ENCODE measurements at regions not wholly inside any gene's neighbourhood (a gene's known extent, or its start where the extent isn't known, plus 50 kb on each side); places are given as distances from the start of the nearest gene placed in this dataset.

GRCh38 chr17:6323626-6324356 is 111.1 kb downstream of the AIPL1 start:
- no peak for DNase-seq

DNA sequence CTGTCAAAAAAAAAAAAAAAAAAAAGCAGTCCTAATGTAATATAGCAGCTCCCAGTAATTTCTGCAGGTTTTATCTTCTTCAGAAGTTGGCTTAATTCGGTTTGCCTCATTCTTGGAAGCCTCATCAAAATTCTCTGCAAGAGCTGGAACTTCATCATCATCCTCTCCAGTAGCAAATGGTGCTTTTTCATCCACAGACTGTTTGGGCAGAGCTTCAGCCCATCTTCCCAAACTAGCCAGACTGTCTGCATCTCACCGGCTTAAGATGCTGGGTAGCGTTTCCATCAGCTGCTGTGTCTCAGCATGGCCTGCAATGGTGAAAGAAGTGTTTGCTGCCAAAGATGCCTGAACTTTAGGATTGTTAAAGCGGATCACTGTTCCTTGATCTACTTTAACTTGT is 112.6 kb downstream of the AIPL1 start:
- DNase-seq: no peak

DNA sequence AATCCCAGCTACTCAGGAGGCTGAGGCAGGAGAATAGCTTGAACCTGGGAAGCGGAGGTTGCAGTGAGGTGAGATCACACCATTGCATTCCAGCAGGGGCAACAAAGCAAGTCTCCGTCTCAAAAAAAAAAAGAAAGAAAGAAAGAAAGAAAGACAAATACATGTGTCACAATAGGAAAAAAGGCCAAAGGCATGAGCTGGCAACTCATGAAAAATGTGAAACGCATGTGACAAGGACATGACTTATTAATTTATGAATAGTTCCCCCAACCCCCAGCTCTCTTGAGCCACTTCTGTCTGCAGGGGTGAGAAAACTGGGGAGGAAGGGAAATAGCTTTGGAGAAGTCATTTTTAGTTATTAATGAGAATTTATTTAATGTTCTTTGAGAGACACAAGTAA is 120.6 kb downstream of the AIPL1 start:
- DNase-seq: no peak

- DNase-seq: no peak
Measured at GRCh38 chr17:6313835-6314234, 121.1 kb downstream of the AIPL1 start.

GRCh38 chr17:6306820-6307219 is 128.1 kb downstream of the AIPL1 start:
- no peak for DNase-seq

DNA sequence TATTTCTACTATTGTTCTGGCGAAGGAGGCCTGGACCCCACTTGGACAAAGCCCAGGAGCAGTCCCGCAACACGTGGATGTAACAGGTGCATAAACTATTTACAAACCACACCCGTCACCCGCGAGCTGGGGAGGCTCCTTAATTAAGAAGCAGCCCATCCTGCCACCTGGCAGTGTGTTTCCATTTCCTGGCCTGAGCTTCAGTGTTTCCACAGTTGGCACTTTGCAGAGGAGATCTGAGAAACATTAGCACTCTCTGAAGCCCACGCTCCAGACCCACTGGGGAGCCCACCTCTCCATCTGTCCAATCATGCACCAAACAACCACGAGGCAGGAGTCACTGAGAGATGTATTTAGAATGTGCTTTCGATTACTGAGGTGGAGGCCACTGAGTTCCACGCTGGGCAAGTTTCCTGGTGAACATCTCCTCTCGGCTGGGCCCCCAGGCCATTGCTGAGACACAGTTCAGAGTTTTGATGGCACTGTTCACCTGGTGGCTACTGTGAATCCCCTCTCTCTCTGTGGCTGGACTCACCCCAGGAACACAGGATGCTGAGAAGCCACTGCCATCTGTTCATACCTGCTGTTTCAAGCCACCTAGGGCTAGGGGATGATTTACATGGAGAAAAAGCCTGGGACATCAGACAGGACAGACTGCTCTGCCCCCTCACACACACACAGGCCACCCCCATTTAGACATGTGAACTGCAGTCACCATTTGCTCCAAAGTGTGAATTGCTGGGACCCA is 129.1 kb downstream of the AIPL1 start:
- DNase-seq: no peak

DNA sequence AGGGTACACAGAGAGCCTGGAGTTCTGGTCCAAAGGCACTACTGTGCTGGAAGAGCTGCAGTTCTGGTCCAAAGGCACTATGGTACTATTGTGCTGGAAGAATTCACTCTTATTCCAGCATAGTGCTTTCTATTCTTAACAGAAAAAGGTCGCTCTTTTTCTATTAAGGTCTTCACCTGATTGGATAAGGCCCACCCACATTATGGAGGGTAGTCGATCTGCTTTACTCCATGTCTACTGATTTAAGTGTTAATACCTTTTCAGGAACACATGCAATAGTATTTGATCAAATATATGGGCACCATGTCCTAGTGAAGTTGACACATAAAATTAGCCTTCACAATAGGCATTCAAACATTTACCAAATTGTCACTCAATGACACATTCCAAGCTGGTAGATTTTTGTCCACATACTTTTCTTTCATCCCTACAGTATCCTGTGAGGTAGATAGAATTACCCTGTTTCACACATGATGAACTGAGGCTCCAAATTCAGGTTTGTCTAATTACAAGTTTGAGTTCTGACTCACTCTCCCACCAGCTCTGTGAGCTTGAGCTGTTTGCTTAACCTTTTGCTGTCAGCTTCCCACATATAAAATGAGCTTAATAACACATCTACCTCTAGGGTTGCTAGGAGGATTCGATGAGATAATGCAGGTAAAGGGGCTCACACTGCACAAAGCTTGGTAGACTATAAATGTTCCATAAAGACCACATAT is 129.9 kb downstream of the AIPL1 start:
- no peak for DNase-seq

DNA sequence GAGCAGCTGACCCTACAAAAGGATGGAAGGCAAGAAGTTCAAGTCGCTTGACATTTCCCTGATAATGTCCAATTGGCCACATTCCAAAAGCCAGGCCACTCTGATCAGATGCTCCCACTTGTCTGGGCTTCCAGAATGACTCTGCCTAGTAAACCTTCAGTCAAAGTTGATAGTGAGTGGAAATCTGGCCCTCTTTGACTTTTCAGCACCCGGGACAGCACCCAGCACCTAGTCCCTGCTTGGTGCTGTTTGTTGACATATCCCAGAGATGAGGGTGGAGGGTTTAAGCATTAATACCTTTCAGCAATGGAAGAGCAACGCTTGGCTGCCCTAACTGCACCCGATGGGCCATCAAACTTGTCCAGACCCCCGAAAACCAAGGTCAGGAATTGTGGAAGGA is 131.3 kb downstream of the AIPL1 start:
- DNase-seq: peak; percentile 25

GRCh38 chr17:6299275-6299674 is 135.6 kb downstream of the AIPL1 start:
- no peak for DNase-seq

DNA sequence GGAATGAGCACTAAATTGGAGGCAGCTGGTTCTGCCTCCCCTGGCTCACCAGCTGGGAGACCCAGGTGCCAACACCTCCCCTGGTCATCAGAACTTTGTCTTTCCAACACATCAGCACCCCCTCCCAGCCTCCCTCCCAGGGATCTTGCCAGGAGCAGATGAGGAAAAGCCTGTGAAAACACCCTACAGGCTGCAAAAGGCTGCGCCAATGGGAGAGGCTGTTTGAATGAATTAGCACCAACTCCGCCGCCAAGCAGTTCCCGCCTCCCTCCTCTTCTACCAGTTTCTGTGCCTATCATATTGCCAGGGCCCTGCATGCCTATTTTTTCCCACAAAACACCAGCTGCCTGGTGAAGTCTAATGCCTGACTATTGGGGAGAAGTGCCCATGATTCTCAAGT is 137.0 kb downstream of the AIPL1 start:
- DNase-seq: no peak

DNA sequence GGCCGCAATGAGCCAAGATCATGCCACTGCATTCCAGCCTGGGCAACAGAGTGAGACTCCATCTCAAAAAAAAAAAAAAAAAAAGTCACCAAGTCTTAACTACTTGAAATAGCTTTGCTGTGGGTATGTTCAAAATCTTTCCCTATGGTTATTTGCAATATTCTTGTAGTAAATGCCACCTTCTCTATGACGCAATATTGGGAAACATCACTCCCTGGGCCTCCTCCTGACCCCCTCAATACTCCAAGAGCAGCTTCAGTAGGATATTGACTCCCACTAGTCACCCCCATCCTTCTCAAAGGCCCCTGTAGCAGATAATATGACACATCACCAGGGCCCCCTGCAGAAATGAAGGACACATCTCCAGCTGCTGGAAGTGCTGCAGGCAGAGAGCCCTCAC is 137.8 kb downstream of the AIPL1 start:
- DNase-seq: no peak

DNA sequence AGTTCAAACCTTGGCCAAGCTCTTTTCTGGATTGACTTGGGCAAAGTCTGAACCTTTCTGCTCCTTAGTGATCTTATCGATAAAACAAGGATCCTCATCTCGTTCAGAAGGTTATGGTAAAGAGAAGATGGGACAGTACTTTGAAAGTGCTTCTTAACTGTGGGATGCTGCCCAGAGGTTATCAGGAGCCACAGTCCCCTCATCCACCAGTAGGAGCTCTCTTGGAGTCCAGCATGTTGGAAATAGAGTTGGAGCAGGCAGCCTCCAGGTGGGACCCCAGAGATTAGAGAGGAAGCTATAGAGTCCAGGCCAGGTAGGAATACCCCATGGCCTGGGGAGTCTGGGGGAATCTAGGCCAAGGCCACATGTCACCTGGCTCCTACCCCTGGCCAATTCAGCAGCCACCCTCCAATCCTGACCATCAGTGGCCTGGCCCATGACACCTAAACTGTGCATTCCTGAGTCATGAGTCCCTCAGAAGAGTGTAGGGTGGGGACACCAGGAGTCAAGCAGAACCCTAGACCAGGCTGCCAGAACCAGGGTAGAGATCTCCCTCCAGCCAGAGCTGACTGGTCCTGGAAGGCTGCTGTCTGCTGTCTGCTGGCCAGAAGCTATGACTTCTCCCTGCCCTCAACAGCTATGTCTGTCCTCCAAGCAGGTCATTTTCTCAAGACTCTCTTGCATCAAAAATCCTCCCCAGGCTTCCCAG is 144.3 kb downstream of the AIPL1 start:
- DNase-seq: no peak

GRCh38 chr17:6286233-6286632 is 148.7 kb downstream of the AIPL1 start:
- DNase-seq: no peak

DNA sequence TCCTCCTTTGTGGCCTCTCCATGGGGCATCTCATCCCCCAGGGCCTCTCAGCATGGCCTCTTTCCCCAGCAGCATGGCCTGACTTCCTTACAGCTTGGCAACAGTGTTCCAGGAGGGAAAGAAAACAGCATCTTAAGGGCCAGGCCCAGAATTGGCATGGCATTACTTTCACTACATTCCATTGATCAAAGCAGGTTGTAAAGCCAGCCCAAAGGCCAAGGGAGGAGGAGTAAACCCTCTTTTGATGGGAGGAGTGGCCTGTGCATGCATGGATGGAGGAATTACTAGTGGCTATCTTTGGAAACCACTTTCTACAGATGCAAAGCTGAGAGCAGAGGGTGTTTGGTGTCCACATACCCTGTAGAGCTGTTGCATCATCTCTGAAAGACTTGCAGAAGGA is 149.4 kb downstream of the AIPL1 start:
- no peak for DNase-seq

GRCh38 chr17:6279659-6280058 is 155.3 kb downstream of the AIPL1 start:
- no peak for DNase-seq

DNA sequence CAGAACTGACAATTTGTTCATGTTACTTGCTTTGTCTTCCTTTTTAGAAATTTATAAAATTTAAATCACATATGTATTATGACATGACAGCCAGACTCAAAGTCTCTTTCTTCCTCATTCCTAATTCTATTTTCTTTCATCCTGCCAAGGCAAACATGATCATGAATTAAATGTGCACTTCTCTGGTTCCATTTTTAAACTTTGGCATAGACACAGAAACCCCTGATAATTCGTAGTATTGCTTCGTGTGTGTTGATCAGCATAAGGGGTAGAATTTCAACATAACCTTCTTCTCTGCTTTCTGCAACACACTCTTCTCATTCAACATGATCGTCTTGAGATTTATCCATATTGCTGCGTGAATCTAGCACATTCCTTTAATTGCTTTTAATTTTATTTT is 156.5 kb downstream of the AIPL1 start:
- DNase-seq: no peak

DNA sequence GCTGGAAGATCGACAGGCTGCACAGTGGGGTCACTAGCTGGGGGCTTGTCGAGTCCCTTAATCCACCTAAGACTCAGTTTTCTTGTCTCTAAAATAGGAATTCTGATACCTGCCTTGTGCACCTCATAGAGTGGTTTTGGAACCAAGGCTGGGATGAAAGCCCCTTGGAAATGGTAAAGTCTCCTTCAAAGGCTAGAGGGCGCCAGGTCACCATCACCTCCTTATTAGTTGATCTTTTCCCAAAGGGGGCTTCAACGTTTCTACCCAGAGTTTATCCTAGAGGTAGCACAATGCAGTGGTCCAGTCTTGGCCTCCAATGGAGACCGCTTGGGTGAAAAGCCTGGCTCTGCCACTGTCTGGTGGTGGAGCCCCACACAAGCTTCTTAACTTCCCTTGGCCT is 158.2 kb downstream of the AIPL1 start:
- no peak for DNase-seq

DNA sequence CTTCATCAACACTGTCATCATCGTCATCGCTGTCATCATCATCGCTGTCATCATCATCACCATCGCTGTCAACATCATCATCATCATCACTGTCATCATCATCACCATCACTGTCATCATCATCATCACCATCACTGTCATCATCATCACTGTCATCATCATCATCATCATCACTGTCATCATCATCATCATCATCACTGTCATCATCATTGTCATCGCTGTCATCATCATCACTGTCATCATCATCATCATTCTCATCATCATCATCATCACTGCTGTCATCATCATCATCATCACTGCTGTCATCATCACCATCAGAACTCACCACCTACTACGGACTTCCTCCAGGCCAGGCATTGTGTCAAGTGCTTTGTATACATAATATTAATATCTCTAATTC is 160.6 kb downstream of the AIPL1 start:
- DNase-seq: no peak

DNA sequence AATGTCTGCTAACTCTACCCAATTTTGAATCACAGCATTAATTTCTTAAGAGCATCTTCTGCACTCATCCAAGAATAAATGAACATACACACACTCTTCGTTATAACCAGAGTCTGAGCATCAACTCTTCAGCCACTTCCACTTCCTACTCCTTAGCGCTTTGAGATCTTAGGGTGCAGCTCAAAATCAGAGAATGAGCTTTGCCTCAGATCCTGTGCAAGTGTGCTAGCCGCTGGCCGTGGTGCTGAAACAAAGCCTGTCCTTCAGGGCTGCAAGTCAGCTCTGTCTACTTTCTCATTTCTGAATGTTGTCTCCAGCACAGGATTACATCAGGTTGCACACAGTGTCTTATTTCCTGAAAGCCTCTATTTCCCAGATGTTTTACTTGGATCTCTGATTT is 165.4 kb downstream of the AIPL1 start:
- peak; percentile 35 for DNase-seq

DNA sequence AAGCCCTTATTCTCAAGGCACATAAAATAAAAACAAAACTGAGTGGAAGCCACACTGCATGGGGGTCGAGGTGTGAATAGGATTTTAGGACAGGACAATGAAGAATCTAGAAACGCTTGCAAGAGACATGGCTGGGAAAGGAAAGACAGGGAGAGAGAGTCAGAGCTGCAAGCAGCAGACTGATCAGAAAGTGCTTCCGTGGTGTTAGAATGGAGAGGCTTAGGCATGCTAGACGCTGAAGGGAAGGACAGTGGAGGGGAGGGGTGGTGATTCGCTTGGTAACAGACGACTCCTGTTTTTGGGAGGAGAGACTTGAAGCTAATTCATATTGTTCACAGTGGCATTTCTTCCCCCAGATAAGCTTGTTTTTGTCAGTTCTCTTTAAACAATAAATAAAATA is 173.5 kb downstream of the AIPL1 start:
- no peak for DNase-seq

DNA sequence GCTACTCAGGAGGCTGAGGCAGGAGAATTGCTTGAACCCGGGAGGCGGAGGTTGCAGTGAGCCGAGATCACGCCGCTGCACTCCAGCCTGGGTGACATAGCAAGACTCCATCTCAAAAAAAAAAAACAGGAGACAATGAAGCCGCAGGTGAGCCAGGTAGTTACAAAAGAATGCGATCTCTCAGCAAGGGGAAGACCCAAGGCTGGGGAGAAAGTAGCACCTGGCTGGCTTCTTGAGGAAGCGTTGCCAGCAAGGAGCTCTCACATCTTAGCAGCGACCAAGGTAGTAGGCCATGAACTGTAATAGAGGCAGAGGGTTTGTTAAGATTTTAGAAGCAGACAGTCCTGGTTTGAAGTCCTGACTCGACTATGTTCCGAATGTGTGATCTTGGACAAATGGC is 175.0 kb downstream of the AIPL1 start:
- no peak for DNase-seq

DNA sequence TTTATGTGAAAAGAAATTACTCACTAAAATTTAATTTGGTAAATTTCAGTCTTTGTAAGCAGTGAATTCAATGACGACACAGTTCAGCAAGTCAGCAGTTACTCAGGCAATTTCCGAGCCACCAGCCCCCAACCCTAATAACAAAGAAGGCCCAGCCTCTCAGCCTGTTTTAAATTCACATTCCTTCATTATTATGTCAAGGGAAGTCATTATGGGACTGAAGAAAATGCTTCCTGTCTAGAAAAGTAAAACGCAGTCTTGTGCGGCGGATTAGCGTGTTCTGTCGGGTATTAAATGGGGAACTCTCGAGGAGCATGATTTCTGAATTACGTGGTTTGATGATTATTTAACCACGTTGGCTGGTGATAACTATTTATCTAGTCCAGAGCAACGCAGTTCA is 177.6 kb downstream of the AIPL1 start:
- DNase-seq: peak; percentile 50

- no peak for DNase-seq
Measured at GRCh38 chr17:6255322-6255721, 179.6 kb downstream of the AIPL1 start.

All from EL (cell line).